ENCODE measurements at regions not wholly inside any gene's neighbourhood (a gene's known extent, or its start where the extent isn't known, plus 50 kb on each side); places are given as distances from the start of the nearest gene placed in this dataset.

DNA sequence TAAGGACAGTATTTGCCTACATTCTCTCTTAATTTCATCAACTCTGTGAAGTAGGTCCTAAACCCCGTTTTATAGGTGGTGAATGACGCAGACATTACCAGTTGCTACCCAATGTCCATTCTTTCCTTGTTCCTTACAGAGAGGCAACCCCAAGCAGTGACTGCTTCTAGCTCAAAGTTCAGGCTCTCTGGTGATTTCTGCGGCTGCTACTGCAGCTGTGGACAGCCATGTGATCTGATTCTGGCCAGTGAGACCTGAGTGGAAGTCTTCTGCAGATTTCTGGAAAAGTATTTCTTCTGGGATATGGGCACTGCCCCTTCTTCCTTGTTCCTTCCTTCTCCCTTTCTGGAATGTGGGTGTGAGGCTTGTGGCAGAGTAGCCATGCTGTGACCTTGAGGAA is 82.9 kb downstream of the ARF6 start:
- TF ChIP-seq, protein P1, sequence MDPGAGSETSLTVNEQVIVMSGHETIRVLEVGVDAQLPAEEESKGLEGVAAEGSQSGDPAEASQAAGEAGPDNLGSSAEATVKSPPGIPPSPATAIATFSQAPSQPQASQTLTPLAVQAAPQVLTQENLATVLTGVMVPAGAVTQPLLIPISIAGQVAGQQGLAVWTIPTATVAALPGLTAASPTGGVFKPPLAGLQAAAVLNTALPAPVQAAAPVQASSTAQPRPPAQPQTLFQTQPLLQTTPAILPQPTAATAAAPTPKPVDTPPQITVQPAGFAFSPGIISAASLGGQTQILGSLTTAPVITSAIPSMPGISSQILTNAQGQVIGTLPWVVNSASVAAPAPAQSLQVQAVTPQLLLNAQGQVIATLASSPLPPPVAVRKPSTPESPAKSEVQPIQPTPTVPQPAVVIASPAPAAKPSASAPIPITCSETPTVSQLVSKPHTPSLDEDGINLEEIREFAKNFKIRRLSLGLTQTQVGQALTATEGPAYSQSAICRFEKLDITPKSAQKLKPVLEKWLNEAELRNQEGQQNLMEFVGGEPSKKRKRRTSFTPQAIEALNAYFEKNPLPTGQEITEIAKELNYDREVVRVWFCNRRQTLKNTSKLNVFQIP (CRISPR knock-in tag; IDR thresholded peaks at IDR 0.05; ENCODE audit: borderline replicate concordance, low read depth): no peak
- TF ChIP-seq SNAI2 (CRISPR knock-in tag; IDR thresholded peaks at IDR 0.05) (no peak), ISL1 (CRISPR knock-in tag; IDR thresholded peaks at IDR 0.05) (no peak), ARNTL (CRISPR knock-in tag; IDR thresholded peaks at IDR 0.05; ENCODE audit: borderline replicate concordance, low read depth) (no peak), ZNF70 (CRISPR knock-in tag; IDR thresholded peaks at IDR 0.05) (no peak)
- TF ChIP-seq, protein P2, sequence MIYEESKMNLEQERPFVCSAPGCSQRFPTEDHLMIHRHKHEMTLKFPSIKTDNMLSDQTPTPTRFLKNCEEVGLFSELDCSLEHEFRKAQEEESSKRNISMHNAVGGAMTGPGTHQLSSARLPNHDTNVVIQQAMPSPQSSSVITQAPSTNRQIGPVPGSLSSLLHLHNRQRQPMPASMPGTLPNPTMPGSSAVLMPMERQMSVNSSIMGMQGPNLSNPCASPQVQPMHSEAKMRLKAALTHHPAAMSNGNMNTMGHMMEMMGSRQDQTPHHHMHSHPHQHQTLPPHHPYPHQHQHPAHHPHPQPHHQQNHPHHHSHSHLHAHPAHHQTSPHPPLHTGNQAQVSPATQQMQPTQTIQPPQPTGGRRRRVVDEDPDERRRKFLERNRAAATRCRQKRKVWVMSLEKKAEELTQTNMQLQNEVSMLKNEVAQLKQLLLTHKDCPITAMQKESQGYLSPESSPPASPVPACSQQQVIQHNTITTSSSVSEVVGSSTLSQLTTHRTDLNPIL (CRISPR knock-in tag; IDR thresholded peaks at IDR 0.05; ENCODE audit: low read depth): no peak
